ENCODE measurements at regions not wholly inside any gene's neighbourhood (a gene's known extent, or its start where the extent isn't known, plus 50 kb on each side); places are given as distances from the start of the nearest gene placed in this dataset.
"Not testable (repeated sequence)": the region's sequence is repeated elsewhere in the genome, so short reads cannot be mapped to it uniquely, and the experiment has no call there.

DNA sequence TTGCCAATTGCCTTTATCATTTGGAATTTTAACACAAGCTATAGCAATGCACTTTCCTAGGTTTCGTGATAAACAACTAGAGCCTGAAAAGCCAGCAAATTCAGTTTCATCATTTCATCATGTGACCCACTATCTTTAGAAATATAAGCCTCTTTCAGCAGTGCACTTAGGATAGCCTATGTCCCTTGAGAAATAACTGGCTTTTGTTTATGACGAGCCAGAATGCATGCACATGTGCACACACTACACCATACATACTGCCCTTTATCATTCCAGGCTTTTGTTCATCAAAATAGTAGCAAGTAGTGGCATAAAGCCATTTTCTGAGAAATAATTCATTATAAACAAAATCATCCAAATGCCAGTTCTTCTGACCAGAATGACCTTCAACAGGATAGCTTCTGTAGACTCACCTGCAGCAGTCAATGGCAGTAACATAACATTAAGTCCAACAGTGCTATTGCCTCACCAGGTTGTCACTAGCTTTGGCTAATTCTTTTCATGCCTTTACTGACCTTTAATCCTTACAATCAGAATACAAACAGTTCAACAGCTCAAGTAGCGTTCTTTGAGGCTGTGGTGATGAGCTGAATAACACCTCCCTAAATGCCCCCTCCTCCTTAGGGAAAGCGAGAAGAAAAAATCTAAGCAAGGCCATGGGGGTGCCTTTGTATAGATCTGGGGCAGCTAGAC lies 132.3 kb upstream of the SMARCA2 start:
- TF ChIP-seq, protein P1, sequence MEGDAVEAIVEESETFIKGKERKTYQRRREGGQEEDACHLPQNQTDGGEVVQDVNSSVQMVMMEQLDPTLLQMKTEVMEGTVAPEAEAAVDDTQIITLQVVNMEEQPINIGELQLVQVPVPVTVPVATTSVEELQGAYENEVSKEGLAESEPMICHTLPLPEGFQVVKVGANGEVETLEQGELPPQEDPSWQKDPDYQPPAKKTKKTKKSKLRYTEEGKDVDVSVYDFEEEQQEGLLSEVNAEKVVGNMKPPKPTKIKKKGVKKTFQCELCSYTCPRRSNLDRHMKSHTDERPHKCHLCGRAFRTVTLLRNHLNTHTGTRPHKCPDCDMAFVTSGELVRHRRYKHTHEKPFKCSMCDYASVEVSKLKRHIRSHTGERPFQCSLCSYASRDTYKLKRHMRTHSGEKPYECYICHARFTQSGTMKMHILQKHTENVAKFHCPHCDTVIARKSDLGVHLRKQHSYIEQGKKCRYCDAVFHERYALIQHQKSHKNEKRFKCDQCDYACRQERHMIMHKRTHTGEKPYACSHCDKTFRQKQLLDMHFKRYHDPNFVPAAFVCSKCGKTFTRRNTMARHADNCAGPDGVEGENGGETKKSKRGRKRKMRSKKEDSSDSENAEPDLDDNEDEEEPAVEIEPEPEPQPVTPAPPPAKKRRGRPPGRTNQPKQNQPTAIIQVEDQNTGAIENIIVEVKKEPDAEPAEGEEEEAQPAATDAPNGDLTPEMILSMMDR (IDR thresholded peaks at IDR 0.05) = no peak
- intact Hi-C loops (cut with DNase I; ENCODE audit: low total_unique reads) = no loop called here
- Histone ChIP-seq H3K36me3 (no peaks in the 10 kb centered on the region), H3K27ac (no peak overlapping the region), H3K9me3 (peaks cover 0 to 5% (median 0%) of the 10 kb centered on the region in 3 donors), H3K4me1 (no peaks in the 10 kb centered on the region), H3K27me3 (no peaks in the 10 kb centered on the region), H3K4me3 (no peak overlapping the region)
- no peak for DNase-seq

DNA sequence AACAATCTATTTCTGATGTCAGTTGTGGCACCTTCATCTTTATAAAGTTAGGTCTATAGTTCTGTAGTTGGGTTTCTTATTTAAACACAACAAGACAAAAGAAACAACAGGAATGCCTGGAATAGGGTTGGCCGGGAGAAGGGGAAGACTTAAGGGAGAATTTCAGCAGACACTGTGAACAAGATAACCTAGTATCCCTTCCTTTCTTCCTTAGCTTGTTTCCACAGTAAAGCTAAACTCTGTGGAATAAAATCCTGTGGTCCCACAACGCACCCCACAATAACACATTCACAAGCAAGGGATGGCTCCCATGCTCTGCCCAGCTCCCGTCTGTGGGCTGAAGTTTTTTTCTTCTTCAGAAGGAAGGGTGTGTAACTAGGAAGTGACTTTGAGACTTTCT lies 124.9 kb upstream of the SMARCA2 start:
- TF ChIP-seq, protein P1 (IDR thresholded peaks at IDR 0.05) = no peak
- no peak for DNase-seq
- Histone ChIP-seq H3K36me3 (no peaks in the 10 kb centered on the region), H3K4me1 (no peaks in the 10 kb centered on the region), H3K27me3 (no peaks in the 10 kb centered on the region), H3K27ac (no peak overlapping the region), H3K4me3 (no peak overlapping the region), H3K9me3 (peaks cover 0 to 6% (median 0%) of the 10 kb centered on the region in 3 donors)
- intact Hi-C loops (cut with DNase I; ENCODE audit: low total_unique reads) = no loop called here

DNA sequence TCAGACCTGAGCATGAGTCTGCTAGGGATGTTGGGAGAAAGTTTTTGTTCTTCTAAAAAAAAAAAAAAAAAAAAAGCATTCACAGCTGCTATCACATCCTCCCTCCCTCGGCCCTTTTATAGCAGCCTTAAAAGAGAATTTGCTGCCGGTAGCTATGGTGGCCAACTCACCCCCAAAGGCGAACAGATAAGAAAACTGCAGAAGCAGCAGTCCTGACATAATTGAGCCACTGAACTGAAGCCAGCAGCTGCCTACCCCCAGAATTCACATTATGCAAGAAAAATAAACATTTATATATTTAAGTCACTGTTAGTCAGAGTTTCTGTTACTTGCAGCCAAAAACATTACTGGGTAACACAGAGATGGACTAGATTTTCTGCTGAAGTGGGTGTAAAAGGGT lies 124.3 kb upstream of the SMARCA2 start:
- Histone ChIP-seq H3K4me1 (no peaks in the 10 kb centered on the region), H3K27ac (no peak overlapping the region), H3K4me3 (no peak overlapping the region), H3K36me3 (no peaks in the 10 kb centered on the region), H3K27me3 (no peaks in the 10 kb centered on the region), H3K9me3 (peaks cover 0 to 6% (median 0%) of the 10 kb centered on the region in 3 donors)
- intact Hi-C loops (cut with DNase I; ENCODE audit: low total_unique reads) = no loop called here
- DNase-seq = no peak
- TF ChIP-seq, protein P1 (IDR thresholded peaks at IDR 0.05) = no peak

DNA sequence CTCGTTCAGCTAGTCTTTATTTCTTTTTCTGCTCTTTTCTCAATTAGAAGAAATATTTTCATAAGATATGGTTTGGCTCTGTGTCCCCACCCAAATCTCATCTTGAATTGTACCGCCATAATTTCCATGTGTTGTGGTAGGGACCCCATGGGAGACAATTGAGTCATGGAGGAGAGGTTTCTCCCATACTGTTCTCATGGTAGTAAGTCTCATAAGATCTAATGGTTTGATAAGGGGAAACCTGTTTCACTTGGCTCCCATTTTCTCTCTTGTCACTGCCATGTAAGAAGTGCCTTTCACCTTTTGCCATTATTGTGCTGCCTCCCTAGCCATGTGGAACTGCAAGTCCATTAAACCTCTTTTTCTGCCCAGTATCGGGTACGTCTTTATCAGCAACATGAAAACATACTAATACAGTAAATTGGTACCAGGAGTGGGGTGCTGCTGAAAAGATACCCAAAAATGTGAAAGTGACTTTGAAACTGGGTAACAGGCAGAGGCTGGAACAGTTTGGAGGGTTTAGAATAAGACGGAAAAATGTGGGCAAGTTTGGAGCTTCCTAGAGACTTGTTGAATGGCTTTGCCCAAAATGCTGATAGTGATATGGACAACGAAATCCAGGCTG lies 112.0 kb upstream of the SMARCA2 start:
- peaks cover 0 to 15% (median 15%) of the 10 kb centered on the region in 3 donors for H3K9me3 ChIP-seq
- H3K27ac ChIP-seq; DNase-seq; H3K4me3 ChIP-seq; intact Hi-C loops (cut with DNase I; ENCODE audit: low total_unique reads); H3K36me3 ChIP-seq; H3K27me3 ChIP-seq; H3K4me1 ChIP-seq: not testable (repeated sequence)

DNA sequence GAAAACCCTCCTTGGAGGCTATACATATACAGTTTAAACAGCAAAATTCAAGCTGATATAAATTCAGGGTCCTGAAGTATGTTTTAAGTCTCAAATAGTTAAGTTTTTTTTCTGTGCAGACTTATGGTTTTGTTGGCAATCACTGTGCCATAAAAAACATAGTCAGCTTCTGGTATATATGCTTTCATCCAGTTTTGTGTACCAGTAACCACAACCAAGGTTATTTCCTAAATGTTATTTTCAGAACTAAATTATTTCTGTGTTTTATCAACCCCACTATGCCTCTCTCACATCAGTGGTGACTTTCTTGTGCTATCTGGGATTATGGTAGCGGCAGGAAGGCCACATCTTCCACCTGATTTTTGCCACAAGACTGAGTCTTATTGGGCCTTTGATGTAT lies 107.7 kb upstream of the SMARCA2 start:
- Histone ChIP-seq H3K9me3 (peaks cover 0 to 15% (median 13%) of the 10 kb centered on the region in 3 donors), H3K27me3 (no peaks in the 10 kb centered on the region), H3K27ac (no peak overlapping the region), H3K36me3 (no peaks in the 10 kb centered on the region), H3K4me1 (no peaks in the 10 kb centered on the region), H3K4me3 (no peak overlapping the region)
- DNase-seq = no peak
- TF ChIP-seq, protein P1 (IDR thresholded peaks at IDR 0.05) = no peak
- intact Hi-C loops (cut with DNase I; ENCODE audit: low total_unique reads) = no loop called here

DNA sequence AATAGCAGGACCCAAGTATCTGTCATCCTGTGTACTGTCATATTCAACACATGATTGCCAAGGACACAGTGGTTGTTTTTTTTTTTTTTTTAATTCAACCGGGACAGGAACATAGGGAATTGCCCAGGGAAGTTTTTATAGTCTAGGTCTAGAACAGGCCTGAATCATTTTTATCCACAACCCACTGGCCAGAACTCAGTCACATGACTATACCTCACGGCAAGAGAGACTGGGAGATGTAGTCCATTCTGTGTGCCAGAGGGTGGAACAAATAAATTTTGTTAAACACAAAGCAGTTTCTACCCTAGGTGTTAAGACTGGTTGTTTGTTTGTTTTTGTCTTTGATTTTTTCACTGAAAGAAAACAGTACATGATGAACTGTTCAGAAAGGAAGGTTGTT lies 105.8 kb upstream of the SMARCA2 start:
- no peak for DNase-seq
- Histone ChIP-seq H3K36me3 (no peaks in the 10 kb centered on the region), H3K4me3 (no peak overlapping the region), H3K27ac (no peak overlapping the region), H3K27me3 (no peaks in the 10 kb centered on the region), H3K4me1 (no peaks in the 10 kb centered on the region), H3K9me3 (peaks cover 0 to 3% (median 0%) of the 10 kb centered on the region in 3 donors)
- intact Hi-C loops (cut with DNase I; ENCODE audit: low total_unique reads) = no loop called here
- TF ChIP-seq, protein P1 (IDR thresholded peaks at IDR 0.05) = no peak
